Stimulated activated CD4-positive, alpha-beta T cell treated with anti-CD3 and anti-CD28 coated beads, Interleukin-4, amount 100 ng/mL, for 1 hour (primary cell): ENCODE measurements at regions not wholly inside any gene's neighbourhood (a gene's known extent, or its start where the extent isn't known, plus 50 kb on each side); places are given as distances from the start of the nearest gene placed in this dataset.
"Not testable (repeated sequence)": the region's sequence is repeated elsewhere in the genome, so short reads cannot be mapped to it uniquely, and the experiment has no call there.

ENCODE experiments used
- DNase-seq: peaks from one replicate; pipeline ENCODE4 v3.0.0-alpha.2; 2020

- no peak for DNase-seq
These were observed 250.4 kb upstream of the ST8SIA4 start for GRCh38 chr5:101153526-101153925.

DNA sequence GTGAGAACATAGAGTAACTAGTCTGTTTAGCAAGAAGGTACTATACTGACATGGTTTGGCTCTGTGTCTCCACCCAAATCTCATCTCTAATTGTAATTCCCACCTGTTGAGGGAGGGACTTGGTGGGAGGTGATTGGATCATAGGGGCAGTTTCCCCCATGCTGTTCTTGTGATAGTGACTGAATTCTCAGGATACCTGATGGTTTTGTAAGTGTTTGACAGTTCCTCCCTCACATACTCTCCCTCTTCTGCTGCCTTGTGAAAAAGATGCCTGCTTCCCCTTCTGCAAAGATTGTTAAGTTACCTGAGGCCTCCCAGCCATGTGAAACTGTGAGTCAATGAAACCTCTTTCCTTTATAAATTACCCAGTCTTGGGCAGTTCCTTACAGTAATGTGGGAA lies 240.4 kb upstream of the ST8SIA4 start:
- DNase-seq = no peak

DNA sequence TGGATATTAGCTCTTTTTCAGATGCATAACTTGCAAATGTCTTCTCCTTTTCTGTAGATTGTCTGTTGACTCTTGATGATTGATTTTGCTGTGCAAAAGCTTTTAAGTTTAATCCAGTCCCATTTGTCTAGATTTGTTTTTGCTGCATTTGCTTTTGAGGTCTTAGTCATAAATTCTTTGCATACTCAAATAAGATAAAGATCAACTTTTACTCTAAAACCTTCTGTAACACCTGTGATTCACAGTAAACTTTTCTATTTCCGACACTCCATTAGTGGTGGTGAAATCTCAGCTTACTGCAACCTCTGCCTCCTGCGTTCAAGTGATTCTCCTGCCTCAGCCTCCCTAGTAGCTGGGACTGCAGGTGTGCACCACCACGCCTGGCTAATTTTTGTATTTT lies 239.0 kb upstream of the ST8SIA4 start:
- no peak for DNase-seq

DNA sequence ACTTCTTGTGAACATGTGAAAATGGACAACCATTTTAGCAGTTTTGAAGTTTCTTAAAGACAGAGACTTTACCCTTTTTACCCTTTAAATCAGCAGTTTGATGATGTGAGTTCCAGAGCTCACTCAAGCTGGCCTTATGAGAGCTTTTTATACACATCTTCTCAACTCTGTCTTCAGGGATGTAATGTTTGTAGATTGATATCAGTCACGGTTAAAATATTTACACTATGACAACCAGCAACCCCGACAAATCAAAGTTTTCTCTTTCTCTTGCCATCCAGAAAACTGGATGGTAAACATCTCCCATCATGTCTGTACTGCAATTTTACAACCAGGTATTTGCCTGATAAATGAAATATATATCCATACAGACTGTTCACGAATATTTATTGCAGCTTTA lies 233.4 kb upstream of the ST8SIA4 start:
- no peak for DNase-seq

DNA sequence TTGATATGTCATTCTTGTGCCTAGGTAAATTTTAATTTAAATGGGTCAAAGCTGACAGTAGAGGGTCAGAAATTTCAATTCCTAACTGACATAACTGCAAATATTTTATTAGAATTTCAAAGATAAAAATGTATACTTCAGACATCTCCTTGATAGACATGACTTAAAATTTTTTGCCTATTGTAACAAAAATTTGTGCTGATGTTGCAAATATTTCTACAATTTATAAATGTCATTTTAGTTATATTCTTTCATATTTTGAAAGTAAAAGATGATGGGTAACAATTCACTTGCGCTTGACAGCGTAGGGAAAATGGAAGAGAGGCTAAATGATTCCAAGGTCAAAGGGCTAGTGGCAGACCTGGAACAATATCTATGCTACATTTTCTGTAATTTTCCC lies 220.3 kb upstream of the ST8SIA4 start:
- DNase-seq = no peak

DNA sequence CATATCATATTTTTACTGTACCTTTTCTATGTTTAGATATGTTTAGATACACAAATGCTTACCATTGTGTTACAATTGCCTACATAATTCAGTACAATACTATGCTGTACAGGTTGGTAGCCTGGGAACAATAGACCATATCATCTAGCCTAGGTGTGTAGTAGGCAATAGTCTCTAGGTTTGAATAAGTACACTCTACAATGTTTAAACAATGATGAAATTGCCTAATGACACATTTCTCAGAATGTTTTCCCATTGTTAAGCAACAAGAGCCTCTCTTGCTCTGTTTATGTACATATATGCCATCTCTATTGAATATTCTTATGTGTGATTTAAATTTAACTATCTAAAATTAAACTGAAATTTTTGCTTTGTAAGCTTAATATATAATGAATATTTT lies 209.6 kb upstream of the ST8SIA4 start:
- DNase-seq = no peak

DNA sequence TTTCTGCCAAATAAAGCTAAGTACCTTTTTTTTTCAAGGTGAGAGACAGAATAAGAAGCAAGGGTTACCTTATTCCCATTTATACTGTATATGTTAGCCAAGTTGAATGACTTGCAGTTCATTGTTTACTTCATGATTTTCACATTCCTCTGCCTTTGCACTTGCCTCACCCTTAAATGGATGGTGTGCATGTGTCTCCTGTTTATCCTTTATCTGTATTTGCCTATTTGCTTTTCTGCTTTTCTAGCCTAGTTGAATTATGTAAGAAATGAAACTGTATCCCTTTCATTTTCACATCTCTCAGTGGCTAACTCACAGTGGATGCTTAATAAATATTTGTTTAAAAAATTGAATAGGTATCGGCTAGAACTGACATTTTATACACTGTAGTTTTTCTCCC lies 200.8 kb upstream of the ST8SIA4 start:
- DNase-seq = no peak

GRCh38 chr5:101102506-101102905 lies 199.4 kb upstream of the ST8SIA4 start:
- no peak for DNase-seq

- no peak for DNase-seq
These were observed 188.8 kb upstream of the ST8SIA4 start for GRCh38 chr5:101091902-101092301.

DNA sequence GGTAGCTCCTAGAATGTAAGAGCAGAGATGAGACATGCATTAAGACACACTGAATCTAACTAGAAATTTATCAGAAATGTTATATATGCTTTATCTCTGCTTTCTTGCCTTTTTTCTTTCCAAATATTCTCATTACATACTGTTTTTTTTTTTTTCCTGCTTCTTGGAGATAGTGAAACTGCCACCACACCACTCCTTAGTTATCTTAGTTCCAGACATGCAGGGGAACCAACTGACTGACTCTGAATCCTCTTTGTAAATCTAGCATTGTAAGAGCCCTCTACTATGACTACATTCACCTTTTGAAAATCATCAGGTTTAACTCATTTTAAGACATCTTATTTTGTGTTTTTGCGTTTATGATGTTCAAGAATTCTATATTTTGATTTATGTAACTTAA lies 181.3 kb upstream of the ST8SIA4 start:
- no peak for DNase-seq

DNA sequence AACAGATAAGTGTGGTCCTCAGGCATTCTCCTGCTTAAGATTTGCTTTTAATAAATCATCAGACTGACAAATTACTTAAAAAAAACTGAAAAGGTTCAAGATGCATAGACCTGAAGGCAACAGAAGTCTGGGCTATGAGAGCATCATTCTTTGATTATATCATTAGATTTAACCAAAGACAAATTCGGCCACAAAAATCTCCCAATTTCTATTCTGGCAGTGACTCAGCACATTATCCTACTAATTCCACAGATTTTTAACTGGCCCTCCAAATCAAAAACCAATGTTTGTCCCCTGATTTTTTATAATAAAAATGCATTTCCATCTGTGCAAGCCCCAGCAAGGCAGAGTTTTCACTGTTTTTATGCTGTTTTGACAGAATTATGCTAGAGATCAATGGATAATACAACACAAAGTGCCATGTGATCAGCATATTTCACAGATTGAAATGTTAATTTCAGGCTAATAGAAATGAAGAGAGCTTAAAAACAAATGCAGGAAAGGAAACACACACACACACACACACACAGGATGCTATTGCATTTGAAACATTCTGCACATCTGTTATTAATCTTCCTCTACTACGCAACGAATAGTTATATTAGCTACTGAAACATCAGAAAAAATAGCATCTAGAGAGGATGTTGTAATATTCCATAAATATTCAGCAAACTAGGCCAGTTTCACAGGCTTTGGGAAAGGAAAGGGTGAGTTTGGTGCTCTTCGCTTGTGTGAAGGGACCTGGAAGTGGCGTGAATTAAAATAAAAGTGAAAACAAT lies 177.6 kb upstream of the ST8SIA4 start:
- DNase-seq = no peak

- no peak for DNase-seq
These were observed 165.2 kb upstream of the ST8SIA4 start for GRCh38 chr5:101068298-101068697.

DNA sequence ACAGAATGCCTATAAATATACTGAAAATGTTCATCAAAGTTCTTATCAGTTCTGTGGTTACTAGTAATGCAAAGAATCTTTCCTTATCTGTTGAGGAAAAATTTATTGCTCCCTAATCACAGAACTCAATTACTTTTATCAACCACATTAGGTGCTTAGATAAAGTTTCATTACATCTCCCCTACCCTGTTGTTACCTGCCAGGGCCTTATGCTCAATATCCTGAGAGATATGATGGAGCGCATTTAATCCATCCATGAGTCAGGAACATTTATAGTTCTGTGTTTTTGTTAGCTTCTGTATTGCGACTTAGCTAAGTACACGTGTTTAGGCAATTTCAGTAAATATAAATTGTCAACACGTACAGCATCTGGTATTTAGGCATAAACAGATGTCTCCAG lies 164.3 kb upstream of the ST8SIA4 start:
- no peak for DNase-seq

GRCh38 chr5:101062902-101063301 lies 159.8 kb upstream of the ST8SIA4 start:
- DNase-seq = no peak

DNA sequence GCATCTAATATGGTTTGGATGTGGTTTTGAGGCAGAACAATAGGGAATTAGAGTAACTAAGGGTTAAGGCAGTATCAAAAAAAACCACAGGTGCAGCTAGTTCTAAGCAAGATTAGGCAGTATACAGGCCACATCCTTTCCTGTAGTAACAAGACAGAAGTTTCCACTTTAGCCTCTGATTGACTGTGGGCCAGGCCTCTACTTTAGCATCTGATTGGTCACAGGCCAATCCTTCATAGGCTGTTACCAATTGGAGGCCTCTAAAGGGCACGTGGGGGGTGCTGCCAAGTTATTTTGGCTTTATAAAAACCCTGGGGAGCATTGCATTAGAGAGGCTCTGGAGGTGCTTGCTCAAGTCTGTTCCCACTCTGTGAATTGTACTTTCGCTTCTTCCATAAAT lies 144.1 kb upstream of the ST8SIA4 start:
- no peak for DNase-seq

- no peak for DNase-seq
These were observed 142.6 kb upstream of the ST8SIA4 start for GRCh38 chr5:101045689-101046088.

DNA sequence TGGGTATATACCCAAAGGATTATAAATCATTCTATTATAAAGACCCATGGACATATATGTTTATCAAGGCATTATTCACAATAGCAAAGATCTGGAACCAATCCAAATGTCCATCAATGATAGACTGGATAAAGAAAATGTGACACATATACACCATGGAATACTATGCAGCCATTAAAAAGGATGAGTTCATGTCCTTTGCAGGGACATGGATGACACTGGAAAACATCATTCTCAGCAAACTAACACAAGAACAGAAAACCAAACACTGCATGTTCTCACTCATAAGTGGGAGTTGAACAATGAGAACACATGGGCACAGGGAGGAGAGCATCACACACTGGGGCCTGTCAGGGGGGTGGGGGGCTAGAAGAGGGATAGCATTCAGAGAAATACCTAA lies 136.9 kb upstream of the ST8SIA4 start:
- DNase-seq = not testable (repeated sequence)

DNA sequence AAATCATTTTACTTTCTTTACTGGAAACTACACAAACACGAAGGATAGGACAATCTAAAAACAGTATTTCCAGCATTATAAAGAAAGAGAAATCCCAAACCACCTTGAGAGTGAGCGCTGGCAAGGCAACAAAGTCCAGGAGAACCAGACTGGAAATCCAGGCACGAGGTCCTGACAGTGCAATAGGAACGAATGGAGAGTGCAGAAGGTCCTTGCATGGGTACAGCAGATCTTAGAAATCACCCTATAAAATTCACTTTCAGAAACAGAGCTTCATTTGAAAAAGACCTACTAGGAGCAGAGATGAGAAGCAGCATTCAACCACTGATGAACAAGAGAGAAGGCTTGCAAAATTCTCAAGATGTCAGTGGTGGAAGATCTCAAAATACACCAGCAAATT lies 133.7 kb upstream of the ST8SIA4 start:
- DNase-seq = no peak

- no peak for DNase-seq
These were observed 132.3 kb upstream of the ST8SIA4 start for GRCh38 chr5:101035425-101035824.

DNA sequence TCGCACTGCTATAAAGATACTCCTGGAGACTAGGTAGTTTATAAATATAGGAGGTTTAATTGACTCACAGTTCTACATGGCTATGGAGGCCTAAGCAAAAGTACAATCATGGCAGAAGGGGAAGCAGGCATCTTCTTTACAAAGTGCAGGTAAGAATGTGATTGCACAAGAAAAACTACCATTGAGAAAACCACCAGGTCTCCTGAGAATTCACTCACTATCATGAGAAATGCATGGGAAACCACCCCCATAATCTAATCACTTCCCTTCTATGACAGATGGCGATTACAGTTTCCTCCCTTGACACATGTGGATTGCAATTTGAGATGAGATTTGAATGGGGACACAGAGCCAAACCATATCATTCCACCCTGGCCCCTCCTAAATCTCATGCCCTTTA lies 121.2 kb upstream of the ST8SIA4 start:
- no peak for DNase-seq

- no peak for DNase-seq
These were observed 115.2 kb upstream of the ST8SIA4 start for GRCh38 chr5:101018299-101018698.

- no peak for DNase-seq
These were observed 109.8 kb upstream of the ST8SIA4 start for GRCh38 chr5:101012880-101013279.

DNA sequence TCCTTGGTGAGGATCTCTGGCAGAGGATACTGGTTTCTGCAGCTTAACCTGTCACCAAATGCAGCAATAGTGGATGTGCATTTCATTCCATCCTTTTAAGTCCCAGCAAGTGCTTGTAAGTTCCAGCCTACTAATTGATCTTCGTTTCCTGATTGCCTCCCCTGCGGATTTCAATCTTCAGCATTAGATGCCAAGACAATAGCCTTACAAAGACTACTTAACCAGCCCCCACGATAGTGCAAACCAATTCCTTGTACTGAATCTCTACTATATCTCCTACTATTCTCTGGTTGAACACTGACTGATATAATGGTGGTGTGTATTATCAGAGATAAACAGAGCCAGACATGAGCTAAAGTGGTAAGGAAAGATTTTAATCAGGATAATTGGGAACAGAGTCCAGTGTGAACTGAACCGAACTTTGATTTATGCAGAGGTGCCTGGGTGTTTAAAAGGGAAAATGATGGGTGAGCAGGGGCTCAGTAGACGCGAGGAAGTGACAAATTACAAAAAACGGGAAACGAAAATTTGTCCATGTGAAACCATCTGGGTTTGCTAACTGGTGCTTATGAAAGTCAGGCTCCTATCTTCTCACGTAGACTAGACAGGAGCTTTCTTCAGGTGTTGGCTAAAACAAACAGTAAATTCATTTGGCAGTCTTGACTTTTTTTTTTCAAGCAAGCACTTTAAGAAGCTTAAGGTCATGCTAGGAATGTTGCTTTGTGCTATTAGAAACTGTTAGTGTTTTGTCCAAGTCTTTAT lies 106.9 kb upstream of the ST8SIA4 start:
- DNase-seq = no peak

GRCh38 chr5:100992354-100992753 lies 89.3 kb upstream of the ST8SIA4 start:
- no peak for DNase-seq

- DNase-seq = not testable (repeated sequence)
These were observed 80.5 kb upstream of the ST8SIA4 start for GRCh38 chr5:100983601-100984000.
